CD14-positive monocyte (primary cell): ENCODE measurements at regions not wholly inside any gene's neighbourhood (a gene's known extent, or its start where the extent isn't known, plus 50 kb on each side); places are given as distances from the start of the nearest gene placed in this dataset. TPM values are rescaled to one million over a fixed set of nuclear protein-coding genes. Genes with fewer than 3 reads are reported as not detected.
"Not testable (repeated sequence)": the region's sequence is repeated elsewhere in the genome, so short reads cannot be mapped to it uniquely, and the experiment has no call there.

Experiments used
- DNase-seq, 3 donors: peaks; one replicate each; pipeline ENCODE4 v3.0.0-alpha.2; 2011 to 2022
- H2AFZ ChIP-seq: 2 replicates; pipeline ENCODE4 v1.6.0; 2012; ENCODE audit warnings: mild to moderate bottlenecking, low read depth, low read length, inconsistent platforms; ENCODE audit not compliant: insufficient read depth, poor library complexity, severe bottlenecking
- H3K27ac ChIP-seq, 2 donors: 1 replicate in 1 of 2; 2 replicates in 1 of 2; pipeline ENCODE4 v1.5.1; 2012 to 2013; ENCODE audit warnings: low read length in 2 of 2, control low read depth in 1 of 2, inconsistent platforms in 1 of 2, low read depth in 1 of 2, mild to moderate bottlenecking in 1 of 2
- H3K27me3 ChIP-seq, 2 donors: one replicate each; pipeline versions ENCODE4 v1.6.0 to v1.6.1; 2011 to 2013; ENCODE audit warnings: low read length in 2 of 2; ENCODE audit not compliant: control insufficient read depth in 2 of 2, insufficient read depth in 2 of 2
- H3K36me3 ChIP-seq, 2 donors: replicated peaks in 1 of 2; 1 replicate in 1 of 2; 2 replicates in 1 of 2; pipeline versions ENCODE4 v1.5.1 to v1.6.1; 2012 to 2013; ENCODE audit warnings: low read length in 2 of 2, control low read depth in 1 of 2, inconsistent platforms in 1 of 2, mild to moderate bottlenecking in 1 of 2; ENCODE audit not compliant: insufficient read depth in 2 of 2, control insufficient read depth in 1 of 2
- H3K4me1 ChIP-seq, 2 donors: 1 replicate in 1 of 2; 2 replicates in 1 of 2; pipeline versions ENCODE4 v1.5.1 to v1.6.1; 2012 to 2013; ENCODE audit warnings: low read length in 2 of 2, control low read depth in 1 of 2, inconsistent platforms in 1 of 2, mild to moderate bottlenecking in 1 of 2, moderate library complexity in 1 of 2; ENCODE audit not compliant: insufficient read depth in 2 of 2, control insufficient read depth in 1 of 2
- H3K4me2 ChIP-seq: replicated peaks from 2 replicates; pipeline ENCODE3; 2012; ENCODE audit warnings: low read length, moderate library complexity, mild to moderate bottlenecking; ENCODE audit not compliant: poor library complexity, severe bottlenecking; ENCODE audit errors: extremely low read depth
- H3K4me3 ChIP-seq, 3 experiments: fragments of 200-600 bp in 1 of 3; sonication (generic) in 1 of 3; replicated peaks in 1 of 3; 1 replicate in 2 of 3; 2 replicates in 1 of 3; pipeline ENCODE4 v1.5.1; 2011 to 2013; ENCODE audit warnings: low read length in 3 of 3, mild to moderate bottlenecking in 3 of 3, control low read depth in 2 of 3, low read depth in 2 of 3, inconsistent platforms in 1 of 3, moderate library complexity in 1 of 3
- H3K79me2 ChIP-seq: 2 replicates; pipeline ENCODE4 v1.6.0; 2012; ENCODE audit warnings: mild to moderate bottlenecking, control low read depth, inconsistent platforms, low read length, moderate library complexity; ENCODE audit not compliant: insufficient read depth
- H3K9ac ChIP-seq: 2 replicates; pipeline ENCODE4 v1.6.0; 2017; ENCODE audit warnings: low read length, mild to moderate bottlenecking; ENCODE audit not compliant: insufficient read depth, poor library complexity, severe bottlenecking
- H3K9me3 ChIP-seq, 2 donors: replicated peaks in 1 of 2; 1 replicate in 1 of 2; 2 replicates in 1 of 2; pipeline versions ENCODE4 v1.5.1 to v1.6.1; 2012 to 2013; ENCODE audit warnings: low read length in 2 of 2, control low read depth in 1 of 2; ENCODE audit not compliant: control insufficient read depth in 1 of 2, insufficient read depth in 1 of 2
- H4K20me1 ChIP-seq: 2 replicates; pipeline ENCODE4 v1.6.0; 2012; ENCODE audit warnings: mild to moderate bottlenecking, low read length, control low read depth, moderate library complexity; ENCODE audit not compliant: insufficient read depth
- H3K27ac Mint-ChIP-seq, 7 donors: one replicate each; pipeline ENCODE4 v1.8.0; 2020; ENCODE audit warnings: mild to moderate bottlenecking in 7 of 7, mixed read lengths in 7 of 7, moderate library complexity in 6 of 7, inconsistent platforms in 2 of 7
- H3K27me3 Mint-ChIP-seq, 3 donors: one replicate each; pipeline ENCODE4 v1.8.0; 2021 to 2022; ENCODE audit warnings: low read depth in 3 of 3, mild to moderate bottlenecking in 3 of 3, mixed read lengths in 3 of 3, moderate library complexity in 3 of 3, inconsistent platforms in 1 of 3
- H3K36me3 Mint-ChIP-seq, 2 donors: one replicate each; pipeline ENCODE4 v1.8.0; 2020; ENCODE audit warnings: mixed read lengths in 2 of 2, inconsistent platforms in 1 of 2, mild to moderate bottlenecking in 1 of 2
- H3K4me1 Mint-ChIP-seq: one replicate; pipeline ENCODE4 v1.8.0; 2020; ENCODE audit warnings: mild to moderate bottlenecking, mixed read lengths
- H3K4me3 Mint-ChIP-seq, 2 donors: one replicate each; pipeline ENCODE4 v1.8.0; 2020; ENCODE audit warnings: mild to moderate bottlenecking in 2 of 2, mixed read lengths in 2 of 2, moderate library complexity in 1 of 2
- H3K9me3 Mint-ChIP-seq, 7 donors: one replicate each; pipeline ENCODE4 v1.8.0; 2020 to 2022; ENCODE audit warnings: mixed read lengths in 7 of 7, mild to moderate bottlenecking in 6 of 7, moderate library complexity in 6 of 7, inconsistent platforms in 2 of 7
- WGBS: methylation state at CpG from one replicate; pipeline ENCODE4 v1.1.5; 2013; ENCODE audit warnings: missing lambda C conversion rate; ENCODE audit not compliant: insufficient coverage; 5-methylcytosine and 5-hydroxymethylcytosine counted together
- intact Hi-C, 2 donors: fragments of 100-400 bp; cut with micrococcal nuclease; formaldehyde crosslinking; loops; one replicate each; pipeline versions ENCODE4 v1.15.0 to v1.15.1; 2023
- small RNA-seq: library from RNA; depleted of rRNA; stranded (forward); fragments of <200 nt; gene quantifications from one replicate; pipeline ENCODE3, GENCODE V24; 2012; ENCODE audit warnings: low read depth; ENCODE audit not compliant: insufficient read length

DNA sequence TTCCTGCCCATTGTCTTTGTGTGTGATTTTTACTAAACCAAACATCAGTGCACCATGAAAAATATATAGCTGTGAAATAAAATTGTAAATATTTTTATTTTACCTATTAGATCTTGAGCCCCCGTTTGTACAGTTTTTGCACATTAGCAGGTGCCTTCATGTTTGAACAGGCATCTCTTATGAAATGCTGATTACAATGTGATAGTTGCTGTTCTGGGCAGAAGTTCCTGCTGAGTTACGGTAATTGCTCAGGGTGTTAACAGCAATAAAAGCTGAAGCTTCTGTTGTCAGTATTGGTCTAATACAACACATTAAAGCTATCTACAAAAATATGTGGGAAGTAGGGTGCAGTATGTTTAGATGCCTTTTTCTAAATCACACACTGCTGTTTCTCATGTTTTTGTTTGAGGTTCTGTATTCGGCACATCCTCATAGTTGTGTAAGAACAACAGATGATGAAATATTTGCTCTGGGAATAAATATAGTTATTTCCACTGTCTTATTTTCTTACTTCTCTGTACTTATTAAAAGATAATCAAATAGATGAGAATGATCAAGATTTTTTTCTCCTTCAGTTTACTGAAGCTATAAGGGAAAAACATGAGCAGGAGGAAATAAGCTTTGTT lies 173.8 kb upstream of the GOLGA6L22 start:
- H3K27ac ChIP-seq, H3K4me3 ChIP-seq, H3K27me3 ChIP-seq, H3K79me2 ChIP-seq, H3K4me1 ChIP-seq, H3K36me3 Mint-ChIP-seq, H3K9me3 Mint-ChIP-seq, H3K36me3 ChIP-seq, H3K27me3 Mint-ChIP-seq, H4K20me1 ChIP-seq, H3K9ac ChIP-seq, intact Hi-C loops, H3K9me3 ChIP-seq, H3K27ac Mint-ChIP-seq, H3K4me3 Mint-ChIP-seq, H3K4me2 ChIP-seq, H2AFZ ChIP-seq: not testable (repeated sequence)
- peaks cover 12% of the 10 kb centered on the region for H3K4me1 Mint-ChIP-seq
- DNase-seq = peak in 1 of 3 donors; percentile 4
- WGBS = no CpG with 5 or more reads among the region's 3 CpGs

DNA sequence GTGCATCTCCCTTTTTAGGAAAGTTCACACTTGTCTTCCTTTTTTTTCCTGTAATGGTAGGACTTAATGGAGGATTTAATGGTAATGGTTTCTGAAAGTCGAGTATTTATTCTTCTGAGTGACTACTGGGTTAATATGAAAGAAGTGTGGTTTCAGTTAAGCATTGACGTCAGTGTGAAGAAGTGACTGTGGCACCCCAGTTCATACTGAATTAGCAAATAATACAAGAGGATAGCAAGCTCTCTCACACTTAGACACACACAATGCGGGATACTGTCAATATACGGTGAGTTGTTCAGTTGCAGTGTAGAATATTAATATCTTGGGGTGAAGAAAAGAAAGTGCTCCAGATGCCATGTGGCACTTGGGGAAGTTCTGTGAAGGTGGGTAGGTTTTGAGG lies 167.6 kb upstream of the GOLGA6L22 start:
- H3K4me1 ChIP-seq, H3K4me3 ChIP-seq, H3K27me3 Mint-ChIP-seq, H3K27ac Mint-ChIP-seq, H3K79me2 ChIP-seq, H3K4me1 Mint-ChIP-seq, H3K9me3 ChIP-seq, H3K27ac ChIP-seq, H3K36me3 ChIP-seq, intact Hi-C loops, H3K27me3 ChIP-seq, H2AFZ ChIP-seq, DNase-seq, H3K4me3 Mint-ChIP-seq, H3K36me3 Mint-ChIP-seq, H3K9ac ChIP-seq, H3K4me2 ChIP-seq, H3K9me3 Mint-ChIP-seq, H4K20me1 ChIP-seq: not testable (repeated sequence)
- WGBS = 100% methylated on average over 1 of the region's 4 CpGs

DNA sequence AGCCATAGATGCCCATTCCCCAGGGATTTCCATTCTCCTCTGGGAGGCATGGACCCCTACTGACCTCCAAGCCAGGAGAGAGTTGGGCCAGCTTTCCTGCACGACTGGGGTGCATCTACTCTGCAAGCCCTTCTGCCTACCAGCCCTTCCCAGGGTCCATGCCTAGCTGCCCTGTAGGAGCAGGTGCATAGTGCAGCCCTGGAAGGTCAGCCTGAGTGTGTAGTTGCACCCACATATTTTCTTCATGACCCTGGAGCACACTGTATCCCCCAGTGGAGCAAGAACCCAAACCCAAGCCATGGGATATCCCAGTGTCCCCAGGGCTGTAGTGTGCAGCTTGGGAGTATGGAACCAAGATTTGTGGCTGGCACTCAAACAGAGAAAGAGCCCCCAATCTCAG lies 155.6 kb upstream of the GOLGA6L22 start:
- H3K27me3 ChIP-seq, H3K9me3 Mint-ChIP-seq, H3K9ac ChIP-seq, H4K20me1 ChIP-seq, H3K4me3 ChIP-seq, H3K4me3 Mint-ChIP-seq, H3K9me3 ChIP-seq, H3K36me3 ChIP-seq, H3K27ac ChIP-seq, DNase-seq, H3K4me1 Mint-ChIP-seq, intact Hi-C loops, H3K4me1 ChIP-seq, H3K27ac Mint-ChIP-seq, H3K4me2 ChIP-seq, H3K27me3 Mint-ChIP-seq, H2AFZ ChIP-seq, H3K36me3 Mint-ChIP-seq, H3K79me2 ChIP-seq: not testable (repeated sequence)
- no CpG with 5 or more reads among the region's 1 CpG for WGBS

Small RNAs in the stretch of these regions (small RNA-seq; reads per million reads assigned to genes)
- not detected for gene MIR1268A
